ENCODE measurements at regions not wholly inside any gene's neighbourhood (a gene's known extent, or its start where the extent isn't known, plus 50 kb on each side); places are given as distances from the start of the nearest gene placed in this dataset.

- H3K27me3 ChIP-seq (ENCODE audit: insufficient read depth, poor library complexity, severe bottlenecking) = peaks cover 5% of the 10 kb centered on the region
- no peaks in the 10 kb centered on the region for H3K4me1 ChIP-seq (ENCODE audit: insufficient read depth, poor library complexity, severe bottlenecking)
- no peak overlapping the region for H3K4me3 ChIP-seq (ENCODE audit: severe bottlenecking)
- no peak for ATAC-seq (ENCODE audit: low read depth)
- no peaks in the 10 kb centered on the region for H3K36me3 ChIP-seq (ENCODE audit: low read depth)
- no peak for TF ChIP-seq CTCF (IDR thresholded peaks at IDR 0.05; ENCODE audit: poor library complexity, severe bottlenecking)
- H3K9me3 ChIP-seq (ENCODE audit: severe bottlenecking) = no peaks in the 10 kb centered on the region
- no peak overlapping the region for H3K27ac ChIP-seq (ENCODE audit: poor library complexity, severe bottlenecking)
- no peak for DNase-seq (ENCODE audit: low spot score)
Observed at GRCh38 chr6:19036196-19036555, 649.0 kb downstream of the RNF144B start.

- DNase-seq (ENCODE audit: low spot score) (no peak), ATAC-seq (ENCODE audit: low read depth) (no peak)
- Histone ChIP-seq H3K9me3 (ENCODE audit: severe bottlenecking) (no peaks in the 10 kb centered on the region), H3K36me3 (ENCODE audit: low read depth) (no peaks in the 10 kb centered on the region), H3K4me3 (ENCODE audit: severe bottlenecking) (no peak overlapping the region), H3K4me1 (ENCODE audit: insufficient read depth, poor library complexity, severe bottlenecking) (no peaks in the 10 kb centered on the region), H3K27ac (ENCODE audit: poor library complexity, severe bottlenecking) (no peak overlapping the region), H3K27me3 (ENCODE audit: insufficient read depth, poor library complexity, severe bottlenecking) (peaks cover 9% of the 10 kb centered on the region)
- TF ChIP-seq CTCF (IDR thresholded peaks at IDR 0.05; ENCODE audit: poor library complexity, severe bottlenecking) = no peak
Observed at GRCh38 chr6:19037607-19038006, 650.5 kb downstream of the RNF144B start.

- no peak for DNase-seq (ENCODE audit: low spot score)
- TF ChIP-seq CTCF (IDR thresholded peaks at IDR 0.05; ENCODE audit: poor library complexity, severe bottlenecking) = no peak
- H3K9me3 ChIP-seq (ENCODE audit: severe bottlenecking) = no peaks in the 10 kb centered on the region
- H3K4me1 ChIP-seq (ENCODE audit: insufficient read depth, poor library complexity, severe bottlenecking) = no peaks in the 10 kb centered on the region
- no peak for ATAC-seq (ENCODE audit: low read depth)
- no peaks in the 10 kb centered on the region for H3K36me3 ChIP-seq (ENCODE audit: low read depth)
- H3K27me3 ChIP-seq (ENCODE audit: insufficient read depth, poor library complexity, severe bottlenecking) = peaks cover 9% of the 10 kb centered on the region
- no peak overlapping the region for H3K27ac ChIP-seq (ENCODE audit: poor library complexity, severe bottlenecking)
- H3K4me3 ChIP-seq (ENCODE audit: severe bottlenecking) = no peak overlapping the region
Observed at GRCh38 chr6:19039287-19039686, 652.1 kb downstream of the RNF144B start.

- ATAC-seq (ENCODE audit: low read depth) = no peak
Observed at GRCh38 chr6:19041906-19042305, 654.8 kb downstream of the RNF144B start.

GRCh38 chr6:19042420-19042819, 655.3 kb downstream of the RNF144B start:
- H3K27me3 ChIP-seq (ENCODE audit: insufficient read depth, poor library complexity, severe bottlenecking) = peaks cover 9% of the 10 kb centered on the region
- no peak for TF ChIP-seq CTCF (IDR thresholded peaks at IDR 0.05; ENCODE audit: poor library complexity, severe bottlenecking)
- no peaks in the 10 kb centered on the region for H3K9me3 ChIP-seq (ENCODE audit: severe bottlenecking)
- no peaks in the 10 kb centered on the region for H3K36me3 ChIP-seq (ENCODE audit: low read depth)
- H3K4me3 ChIP-seq (ENCODE audit: severe bottlenecking) = no peak overlapping the region
- no peaks in the 10 kb centered on the region for H3K4me1 ChIP-seq (ENCODE audit: insufficient read depth, poor library complexity, severe bottlenecking)
- no peak overlapping the region for H3K27ac ChIP-seq (ENCODE audit: poor library complexity, severe bottlenecking)
- DNase-seq (ENCODE audit: low spot score) (no peak), ATAC-seq (ENCODE audit: low read depth) (no peak)

More at GRCh38 chr6:19041906-19042305, 654.8 kb downstream of the RNF144B start:
- peaks cover 9% of the 10 kb centered on the region for H3K27me3 ChIP-seq (ENCODE audit: insufficient read depth, poor library complexity, severe bottlenecking)
- no peaks in the 10 kb centered on the region for H3K36me3 ChIP-seq (ENCODE audit: low read depth)
- no peak for TF ChIP-seq CTCF (IDR thresholded peaks at IDR 0.05; ENCODE audit: poor library complexity, severe bottlenecking)
- H3K9me3 ChIP-seq (ENCODE audit: severe bottlenecking) = no peaks in the 10 kb centered on the region
- H3K27ac ChIP-seq (ENCODE audit: poor library complexity, severe bottlenecking) = no peak overlapping the region
- H3K4me1 ChIP-seq (ENCODE audit: insufficient read depth, poor library complexity, severe bottlenecking) = no peaks in the 10 kb centered on the region
- DNase-seq (ENCODE audit: low spot score) = no peak
- no peak overlapping the region for H3K4me3 ChIP-seq (ENCODE audit: severe bottlenecking)

Measured in RWPE2 (cell line).